ENCODE measurements at regions not wholly inside any gene's neighbourhood (a gene's known extent, or its start where the extent isn't known, plus 50 kb on each side); places are given as distances from the start of the nearest gene placed in this dataset.

- no peak overlapping the region for H3K4me2 ChIP-seq (ENCODE audit: low read depth, low read length)
- BruUV-seq (replicated peaks), result no TSS peak
- H3K4me1 ChIP-seq (ENCODE audit: insufficient read depth, low read length), result no peaks in the 10 kb centered on the region
- H3K27ac ChIP-seq (ENCODE audit: extremely low read length, insufficient read depth, low read length), result no peak overlapping the region
- H3K27me3 ChIP-seq (ENCODE audit: control insufficient read depth in 1 of 2, insufficient read depth in 2 of 2, low read length in 2 of 2), result no peaks in the 10 kb centered on the region
- FAIRE-seq, result no peak
- no peaks in the 10 kb centered on the region for H3K79me2 ChIP-seq (ENCODE audit: insufficient read depth, low read length)
- ChIA-PET CTCF (ENCODE audit: low intra/inter-chr PET ratio, low total read pairs) (no interaction called here), POLR2A (no interaction called here)
- H3K9me3 ChIP-seq (ENCODE audit: low read length), result no peaks in the 10 kb centered on the region
- H3K9ac ChIP-seq (ENCODE audit: insufficient read depth, low read depth, low read length), result no peak overlapping the region
- 76% methylated on average over 4 of the region's 4 CpGs for WGBS (ENCODE audit: low lambda C conversion rate)
- no peak for DNase-seq (ENCODE audit: low spot score)
- no peak overlapping the region for H2AFZ ChIP-seq (ENCODE audit: low read length)
- in situ Hi-C loops (cut with HindIII; ENCODE audit: extremely low pct_ligation_motif_present, low pct_unique_long_range_greater_than_20kb) (no loop called here), intact Hi-C loops (cut with micrococcal nuclease; ENCODE audit: unreplicated experiment) (no loop called here)
- no peak overlapping the region for H3K4me3 ChIP-seq (replicated peaks in 1 of 3; ENCODE audit: insufficient read depth in 1 of 3, low read depth in 2 of 3, low read length in 3 of 3)
- no peaks in the 10 kb centered on the region for H4K20me1 ChIP-seq (ENCODE audit: insufficient read depth, low read length)
- TF ChIP-seq ZNF10 (CRISPR knock-in tag; IDR thresholded peaks at IDR 0.05; ENCODE audit: borderline replicate concordance, low read depth) (no peak), NFKBIZ (CRISPR knock-in tag; IDR thresholded peaks at IDR 0.05) (no peak), REXO4 (CRISPR knock-in tag; IDR thresholded peaks at IDR 0.05; ENCODE audit: borderline replicate concordance) (no peak), KLF11 (CRISPR knock-in tag; IDR thresholded peaks at IDR 0.05) (no peak), AHR (CRISPR knock-in tag; IDR thresholded peaks at IDR 0.05) (no peak), IKZF4 (CRISPR knock-in tag; IDR thresholded peaks at IDR 0.05; ENCODE audit: borderline replicate concordance, low read depth, not compliant biosample characterization) (no peak), ZNF672 (CRISPR knock-in tag; IDR thresholded peaks at IDR 0.05) (no peak), BRD4 (CRISPR knock-in tag; IDR thresholded peaks at IDR 0.05) (no peak)
- no peak for ATAC-seq
- H3K36me3 ChIP-seq (replicated peaks in 1 of 2; ENCODE audit: control insufficient read depth in 1 of 2, insufficient read depth in 2 of 2, low read length in 2 of 2), result no peaks in the 10 kb centered on the region
Observed at GRCh38 chr7:47709051-47709450, 127.1 kb upstream of the TNS3 start.

- H3K9me3 ChIP-seq (ENCODE audit: low read length), result no peaks in the 10 kb centered on the region
- no peaks in the 10 kb centered on the region for H4K20me1 ChIP-seq (ENCODE audit: insufficient read depth, low read length)
- no peak overlapping the region for H3K27ac ChIP-seq (ENCODE audit: extremely low read length, insufficient read depth, low read length)
- H3K79me2 ChIP-seq (ENCODE audit: insufficient read depth, low read length), result no peaks in the 10 kb centered on the region
- no peak for ATAC-seq
- intact Hi-C loops (cut with micrococcal nuclease; ENCODE audit: unreplicated experiment) (no loop called here), in situ Hi-C loops (cut with HindIII; ENCODE audit: extremely low pct_ligation_motif_present, low pct_unique_long_range_greater_than_20kb) (no loop called here)
- H3K4me2 ChIP-seq (ENCODE audit: low read depth, low read length), result no peak overlapping the region
- WGBS (ENCODE audit: low lambda C conversion rate), result 81% methylated on average over 6 of the region's 6 CpGs
- no peaks in the 10 kb centered on the region for H3K36me3 ChIP-seq (replicated peaks in 1 of 2; ENCODE audit: control insufficient read depth in 1 of 2, insufficient read depth in 2 of 2, low read length in 2 of 2)
- CTCF ChIA-PET (ENCODE audit: low intra/inter-chr PET ratio, low total read pairs), result no interaction called here
- no TSS peak for BruUV-seq (replicated peaks)
- POLR2A ChIA-PET, result no interaction called here
- H3K4me1 ChIP-seq (ENCODE audit: insufficient read depth, low read length), result no peaks in the 10 kb centered on the region
- H2AFZ ChIP-seq (ENCODE audit: low read length), result no peak overlapping the region
- no peak for FAIRE-seq
- no peak overlapping the region for H3K9ac ChIP-seq (ENCODE audit: insufficient read depth, low read depth, low read length)
- DNase-seq (ENCODE audit: low spot score), result no peak
- no peaks in the 10 kb centered on the region for H3K27me3 ChIP-seq (ENCODE audit: control insufficient read depth in 1 of 2, insufficient read depth in 2 of 2, low read length in 2 of 2)
- H3K4me3 ChIP-seq (replicated peaks in 1 of 3; ENCODE audit: insufficient read depth in 1 of 3, low read depth in 2 of 3, low read length in 3 of 3), result no peak overlapping the region
- TF ChIP-seq NR2C2 (CRISPR knock-in tag; IDR thresholded peaks at IDR 0.05; ENCODE audit: borderline replicate concordance) (no peak), HNF4G (IDR thresholded peaks at IDR 0.05; ENCODE audit: borderline replicate concordance, low read depth, low read length) (no peak), HNF4G (CRISPR knock-in tag; IDR thresholded peaks at IDR 0.05; ENCODE audit: borderline replicate concordance, low read depth) (no peak), BCL3 (CRISPR knock-in tag; IDR thresholded peaks at IDR 0.05) (no peak), ZNF569 (CRISPR knock-in tag; IDR thresholded peaks at IDR 0.05; ENCODE audit: borderline replicate concordance) (no peak), ZNF274 (CRISPR knock-in tag; IDR thresholded peaks at IDR 0.05) (no peak), AFF4 (CRISPR knock-in tag; IDR thresholded peaks at IDR 0.05) (no peak)
Observed at GRCh38 chr7:47707583-47707982, 125.7 kb upstream of the TNS3 start.

Measured in HepG2 (cell line).